Left kidney (tissue), 1 donor: ENCODE measurements at regions not wholly inside any gene's neighbourhood (a gene's known extent, or its start where the extent isn't known, plus 50 kb on each side); places are given as distances from the start of the nearest gene placed in this dataset.
"Not testable (repeated sequence)": the region's sequence is repeated elsewhere in the genome, so short reads cannot be mapped to it uniquely, and the experiment has no call there.

Experiments used
- DNase-seq: peaks from one replicate; pipeline ENCODE4 v3.0.0-alpha.2; 2013

- DNase-seq = no peak
Measured at GRCh38 chr13:87736849-87737385, 65.7 kb downstream of the SLITRK5 start.

- DNase-seq = no peak
Measured at GRCh38 chr13:87754097-87754496, 82.9 kb downstream of the SLITRK5 start.

- no peak for DNase-seq
Measured at GRCh38 chr13:87769445-87769844, 98.3 kb downstream of the SLITRK5 start.

- DNase-seq = no peak
Measured at GRCh38 chr13:87777387-87777786, 106.2 kb downstream of the SLITRK5 start.

GRCh38 chr13:87778128-87778527 is 107.0 kb downstream of the SLITRK5 start:
- DNase-seq = no peak

- no peak for DNase-seq
Measured at GRCh38 chr13:87779426-87779825, 108.3 kb downstream of the SLITRK5 start.

GRCh38 chr13:87783366-87783765 is 112.2 kb downstream of the SLITRK5 start:
- DNase-seq = no peak

GRCh38 chr13:87788363-87788762 is 117.2 kb downstream of the SLITRK5 start:
- no peak for DNase-seq

- DNase-seq = no peak
Measured at GRCh38 chr13:87792878-87793277, 121.7 kb downstream of the SLITRK5 start.

- DNase-seq = no peak
Measured at GRCh38 chr13:87798536-87798935, 127.4 kb downstream of the SLITRK5 start.

- no peak for DNase-seq
Measured at GRCh38 chr13:87810391-87810801, 139.2 kb downstream of the SLITRK5 start.

GRCh38 chr13:87810920-87811344 is 139.8 kb downstream of the SLITRK5 start:
- no peak for DNase-seq

- DNase-seq = no peak
Measured at GRCh38 chr13:87814403-87814802, 143.2 kb downstream of the SLITRK5 start.

- DNase-seq = no peak
Measured at GRCh38 chr13:87820241-87820640, 149.1 kb downstream of the SLITRK5 start.

GRCh38 chr13:87821512-87821911 is 150.3 kb downstream of the SLITRK5 start:
- no peak for DNase-seq

- DNase-seq = not testable (repeated sequence)
Measured at GRCh38 chr13:87826301-87826700, 155.1 kb downstream of the SLITRK5 start.

- DNase-seq = no peak
Measured at GRCh38 chr13:87827479-87827878, 156.3 kb downstream of the SLITRK5 start.

- DNase-seq = no peak
Measured at GRCh38 chr13:87837522-87837921, 166.4 kb downstream of the SLITRK5 start.

GRCh38 chr13:87837946-87838345 is 166.8 kb downstream of the SLITRK5 start:
- DNase-seq = no peak

- no peak for DNase-seq
Measured at GRCh38 chr13:87851410-87851809, 180.2 kb downstream of the SLITRK5 start.

GRCh38 chr13:87855553-87855952 is 184.4 kb downstream of the SLITRK5 start:
- DNase-seq = no peak

GRCh38 chr13:87859261-87859660 is 188.1 kb downstream of the SLITRK5 start:
- no peak for DNase-seq

- DNase-seq = no peak
Measured at GRCh38 chr13:87867426-87867825, 196.3 kb downstream of the SLITRK5 start.

- DNase-seq = no peak
Measured at GRCh38 chr13:87868731-87869130, 197.6 kb downstream of the SLITRK5 start.

GRCh38 chr13:87872813-87873212 is 201.6 kb downstream of the SLITRK5 start:
- DNase-seq = no peak
